Heart right ventricle (tissue), 16 donors: ENCODE measurements at regions not wholly inside any gene's neighbourhood (a gene's known extent, or its start where the extent isn't known, plus 50 kb on each side); places are given as distances from the start of the nearest gene placed in this dataset.

Experiments used
- ATAC-seq, 8 donors: fragments of 200-7000 bp; cut with Tn5 transposase; one replicate each; pipeline ENCODE4 v1.9.1; 2020; ENCODE audit warnings: mild to moderate bottlenecking in 8 of 8, moderate library complexity in 8 of 8, moderate number of reproducible peaks in 1 of 8
- DNase-seq, 2 donors: peaks; one replicate each; pipeline ENCODE4 v3.0.0-alpha.2; 2020
- H3K27ac ChIP-seq, 10 donors: fragments of 200-600 bp; sonication (generic) in 2 of 10; one replicate each; pipeline versions ENCODE4 v1.5.0 to v1.8.0; 2020 to 2022; ENCODE audit warnings: mild to moderate bottlenecking in 3 of 10
- H3K27me3 ChIP-seq, 7 donors: fragments of 200-600 bp; one replicate each; pipeline ENCODE4 v1.8.0; 2021 to 2022; ENCODE audit warnings: mild to moderate bottlenecking in 2 of 7
- H3K36me3 ChIP-seq, 9 donors: fragments of 200-600 bp; sonication (generic) in 1 of 9; one replicate each; pipeline versions ENCODE4 v1.5.0 to v1.8.0; 2020 to 2022; ENCODE audit warnings: mild to moderate bottlenecking in 2 of 9
- H3K4me1 ChIP-seq, 9 donors: fragments of 200-600 bp; sonication (generic) in 1 of 9; one replicate each; pipeline versions ENCODE4 v1.5.0 to v1.8.0; 2020 to 2022; ENCODE audit warnings: mild to moderate bottlenecking in 4 of 9
- H3K4me3 ChIP-seq, 10 donors: fragments of 200-600 bp; sonication (generic) in 2 of 10; one replicate each; pipeline versions ENCODE4 v1.5.0 to v1.8.0; 2020 to 2022; ENCODE audit warnings: mild to moderate bottlenecking in 7 of 10, moderate library complexity in 2 of 10
- H3K9me3 ChIP-seq, 11 donors: fragments of 200-600 bp in 10 of 11; sonication (generic) in 2 of 11; one replicate each; pipeline versions ENCODE4 v1.5.0 to v1.8.0; 2013 to 2022; ENCODE audit warnings: mild to moderate bottlenecking in 2 of 11, control low read depth in 1 of 11, moderate library complexity in 1 of 11
- WGBS, 2 donors: extraction: QIAGEN DNeasy Blood & Tissue Kit; methylation state at CpG; one replicate each; pipeline ENCODE4 v1.1.7; 2013; ENCODE audit warnings: inconsistent platforms in 1 of 2; 5-methylcytosine and 5-hydroxymethylcytosine counted together
- intact Hi-C, 10 donors: fragments of 100-400 bp; cut with DNase I; formaldehyde crosslinking; loops; one replicate each; pipeline versions ENCODE4 v1.11.1 to v1.14.2; 2022
- TF ChIP-seq, protein P1 (sequence below), 9 donors: fragments of 200-600 bp; sonication (generic) in 2 of 9; IDR thresholded peaks; one replicate each; pipeline versions ENCODE4 v1.5.0 to v1.8.0; 2021 to 2022; ENCODE audit warnings: antibody characterized with exemption in 9 of 9, mild to moderate bottlenecking in 5 of 9, moderate library complexity in 1 of 9
- donor health status: Arrhythmogenic right ventricular cardiomyopathy.
- donor health status: ischemic (EF 13 %, LVEDD 7.1; RV severe dilation, severe dysfunction).
- donor health status: healthy with polysubstance abuse.
- donor health status: DM: no; HTN: yes; CAD: no.
- donor health status: DM: no; HTN: no; CAD: no.
- donor health status: ischemic (EF 25% LVEDD 6.9; RV normal size, moderate dysfunction).
- donor health status: ischemic (EF 25% LVEDD 5.7; RV mildly dilated, moderate dysfunction).
- donor health status: healthy.
- donor health status: DM: yes; HTN: yes; CAD: no.
- donor health status: Ischemic cardiomyopathy.
- donor health status: ischemic (EF 35%, LVEDD 5.7; RV mildly dilated, moderate dysfunction).
- donor health status: nonischemic (EF 11% LVEDD 7.7; RV severe dilation, severe dysfunction).
- donor health status: DM: yes; HTN: yes; CAD: no.
- donor health status: PGD.
- donor health status: ischemic (EF 29% LVEDD 5.4; RV normal size, mild dysfunction).
- donor health status: nonischemic (EF 23%, LVEDD 6.1; RV moderate dilation, normal function).

DNA sequence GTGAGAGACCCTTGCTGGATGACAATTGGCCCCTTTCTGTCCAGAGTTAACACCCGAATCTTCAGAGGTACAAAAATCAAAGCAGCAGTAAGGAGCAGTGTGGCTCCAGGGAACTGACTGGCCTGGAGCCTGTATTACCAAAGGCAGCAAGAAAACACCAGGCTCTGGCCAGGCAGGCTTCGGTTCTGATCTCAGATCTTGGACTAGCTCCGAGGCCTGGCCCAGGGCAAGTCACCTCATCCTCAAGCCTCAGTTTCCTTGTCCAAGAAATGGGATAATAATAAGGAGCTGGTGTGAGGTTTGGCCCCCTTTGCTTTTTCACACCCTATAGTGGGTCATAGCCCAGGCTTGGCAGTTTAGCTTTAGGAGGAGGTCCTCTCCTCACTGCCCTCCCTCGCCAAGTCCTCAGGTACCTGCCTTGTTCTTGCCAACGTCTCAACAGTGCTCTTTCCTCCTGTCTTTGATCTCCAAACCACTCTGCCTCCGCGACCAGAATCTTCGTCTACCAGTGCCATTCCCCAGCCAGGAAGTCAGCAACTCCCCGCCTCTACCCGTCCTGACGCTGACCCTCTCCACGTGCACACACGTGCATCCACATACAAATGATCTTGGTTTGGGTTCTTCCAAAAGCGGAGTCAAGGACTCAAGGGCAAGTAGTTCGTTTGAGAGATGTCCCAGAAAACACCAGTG is 82.6 kb upstream of the TLE3 start:
- Histone ChIP-seq H3K27me3 (peaks cover 0 to 12% (median 2%) of the 10 kb centered on the region in 7 donors), H3K9me3 (no peaks in the 10 kb centered on the region), H3K36me3 (no peaks in the 10 kb centered on the region), H3K27ac (no peak overlapping the region), H3K4me3 (no peak overlapping the region), H3K4me1 (peaks cover 0 to 6% (median 0%) of the 10 kb centered on the region in 9 donors)
- ATAC-seq (no peak), DNase-seq (no peak)
- 81 to 86% methylated on average over 15 of the region's 15 CpGs for WGBS, 2 donors
- TF ChIP-seq, protein P1, sequence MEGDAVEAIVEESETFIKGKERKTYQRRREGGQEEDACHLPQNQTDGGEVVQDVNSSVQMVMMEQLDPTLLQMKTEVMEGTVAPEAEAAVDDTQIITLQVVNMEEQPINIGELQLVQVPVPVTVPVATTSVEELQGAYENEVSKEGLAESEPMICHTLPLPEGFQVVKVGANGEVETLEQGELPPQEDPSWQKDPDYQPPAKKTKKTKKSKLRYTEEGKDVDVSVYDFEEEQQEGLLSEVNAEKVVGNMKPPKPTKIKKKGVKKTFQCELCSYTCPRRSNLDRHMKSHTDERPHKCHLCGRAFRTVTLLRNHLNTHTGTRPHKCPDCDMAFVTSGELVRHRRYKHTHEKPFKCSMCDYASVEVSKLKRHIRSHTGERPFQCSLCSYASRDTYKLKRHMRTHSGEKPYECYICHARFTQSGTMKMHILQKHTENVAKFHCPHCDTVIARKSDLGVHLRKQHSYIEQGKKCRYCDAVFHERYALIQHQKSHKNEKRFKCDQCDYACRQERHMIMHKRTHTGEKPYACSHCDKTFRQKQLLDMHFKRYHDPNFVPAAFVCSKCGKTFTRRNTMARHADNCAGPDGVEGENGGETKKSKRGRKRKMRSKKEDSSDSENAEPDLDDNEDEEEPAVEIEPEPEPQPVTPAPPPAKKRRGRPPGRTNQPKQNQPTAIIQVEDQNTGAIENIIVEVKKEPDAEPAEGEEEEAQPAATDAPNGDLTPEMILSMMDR (IDR thresholded peaks at IDR 0.05), result no peak
- intact Hi-C loops, result no loop called here

- no peak overlapping the region for H3K4me3 ChIP-seq
- H3K4me1 ChIP-seq, result peaks cover 0 to 5% (median 0%) of the 10 kb centered on the region in 9 donors
- 94 to 95% methylated on average over 1 of the region's 1 CpG for WGBS, 2 donors
- ATAC-seq (no peak), DNase-seq (no peak)
- TF ChIP-seq, protein P1 (IDR thresholded peaks at IDR 0.05), result no peak
- H3K27me3 ChIP-seq, result peaks cover 0 to 12% (median 2%) of the 10 kb centered on the region in 7 donors
- H3K36me3 ChIP-seq, result no peaks in the 10 kb centered on the region
- no peaks in the 10 kb centered on the region for H3K9me3 ChIP-seq
- intact Hi-C loops, result no loop called here
- H3K27ac ChIP-seq, result no peak overlapping the region
These were observed 81.7 kb upstream of the TLE3 start for GRCh38 chr15:70179309-70179892.

- intact Hi-C loops, result no loop called here
- peaks cover 0 to 19% (median 3%) of the 10 kb centered on the region in 7 donors for H3K27me3 ChIP-seq
- H3K36me3 ChIP-seq, result no peaks in the 10 kb centered on the region
- ATAC-seq (no peak), DNase-seq (no peak)
- no peak overlapping the region for H3K27ac ChIP-seq
- peaks cover 0 to 5% (median 0%) of the 10 kb centered on the region in 9 donors for H3K4me1 ChIP-seq
- no peaks in the 10 kb centered on the region for H3K9me3 ChIP-seq
- TF ChIP-seq, protein P1 (IDR thresholded peaks at IDR 0.05), result no peak
- H3K4me3 ChIP-seq, result no peak overlapping the region
- WGBS, 2 donors, result 98 to 100% methylated on average over 3 of the region's 3 CpGs
These were observed 80.8 kb upstream of the TLE3 start for GRCh38 chr15:70178335-70179084.

- H3K4me1 ChIP-seq, result peaks cover 0 to 8% (median 3%) of the 10 kb centered on the region in 9 donors
- H3K27me3 ChIP-seq, result peaks cover 0 to 18% (median 0%) of the 10 kb centered on the region in 7 donors
- no peak overlapping the region for H3K27ac ChIP-seq
- 88 to 97% methylated on average over 4 of the region's 4 CpGs for WGBS, 2 donors
- H3K9me3 ChIP-seq, result no peaks in the 10 kb centered on the region
- intact Hi-C loops, result no loop called here
- ATAC-seq (no peak), DNase-seq (no peak)
- H3K36me3 ChIP-seq, result no peaks in the 10 kb centered on the region
- H3K4me3 ChIP-seq, result no peak overlapping the region
- TF ChIP-seq, protein P1 (IDR thresholded peaks at IDR 0.05), result no peak
These were observed 75.0 kb upstream of the TLE3 start for GRCh38 chr15:70172566-70173225.
